Prostate gland (tissue), 2 donors: ENCODE measurements at regions not wholly inside any gene's neighbourhood (a gene's known extent, or its start where the extent isn't known, plus 50 kb on each side); places are given as distances from the start of the nearest gene placed in this dataset.

Experiments
- CTCF ChIP-seq, 4 experiments: fragments of 200-600 bp in 2 of 4; fragments of 450-650 bp in 2 of 4; sonication (generic) in 2 of 4; IDR thresholded peaks; 1 replicate in 3 of 4; 2 replicates in 1 of 4; pipeline ENCODE4 v1.5.1; 2016 to 2019; ENCODE audit warnings: antibody characterized with exemption in 4 of 4, mild to moderate bottlenecking in 2 of 4, moderate library complexity in 2 of 4
- POLR2A ChIP-seq: fragments of 450-650 bp; IDR thresholded peaks from one replicate; pipeline ENCODE4 v1.6.1; 2016; ENCODE audit warnings: antibody characterized with exemption, mild to moderate bottlenecking

- TF ChIP-seq POLR2A: no peak
- no peak for TF ChIP-seq CTCF (IDR thresholded peaks at IDR 0.05)
Measured at GRCh38 chr3:96071097-96071496, 743.3 kb upstream of the EPHA6 start.
